HEK293 (cell line): ENCODE measurements at regions not wholly inside any gene's neighbourhood (a gene's known extent, or its start where the extent isn't known, plus 50 kb on each side); places are given as distances from the start of the nearest gene placed in this dataset.

Experiments
- CTCF ChIA-PET: fragments of 350-600 bp; formaldehyde crosslinking; extraction: SDS; loops from one replicate; lab custom pipeline; 2021; ENCODE audit warnings: antibody characterized with exemption; lab: Yijun Ruan, JAX
- POLR2A ChIA-PET: fragments of 300-600 bp; formaldehyde crosslinking; extraction: SDS; loops from one replicate; lab custom pipeline; 2020; ENCODE audit warnings: antibody characterized with exemption, inconsistent platforms; lab: Yijun Ruan, JAX
- H3K27ac ChIP-seq: fragments of 200-500 bp; sonication (Bioruptor generic); 2 replicates; pipeline ENCODE4 v1.5.1; 2014; ENCODE audit warnings: low read depth, low read length, control low read depth, inconsistent platforms; ENCODE audit errors: extremely low read depth
- H3K36me3 ChIP-seq, 2 experiments: fragments of 200-500 bp in 1 of 2; sonication (Bioruptor generic) in 1 of 2; 1 replicate in 1 of 2; 2 replicates in 1 of 2; pipeline ENCODE4 v1.5.1; 2014 to 2017; ENCODE audit warnings: inconsistent platforms in 2 of 2, low read length in 2 of 2; ENCODE audit not compliant: control insufficient read depth in 2 of 2, insufficient read depth in 1 of 2
- H3K4me1 ChIP-seq: fragments of 200-500 bp; sonication (Bioruptor generic); 2 replicates; pipeline ENCODE4 v1.5.1; 2014; ENCODE audit warnings: mild to moderate bottlenecking, low read length, inconsistent platforms; ENCODE audit not compliant: control insufficient read depth, insufficient read depth
- H3K4me3 ChIP-seq: 2 replicates; pipeline ENCODE4 v1.5.1; 2011; ENCODE audit warnings: low read depth, mild to moderate bottlenecking, control low read depth, low read length, moderate library complexity
- H3K9me3 ChIP-seq: fragments of 200-500 bp; sonication (Bioruptor generic); 2 replicates; pipeline ENCODE4 v1.5.1; 2014; ENCODE audit warnings: low read depth, low read length, inconsistent platforms; ENCODE audit not compliant: control insufficient read depth, insufficient read depth
- EGR2 ChIP-seq: fragments of 450-650 bp; formaldehyde crosslinking; IDR thresholded peaks from 2 replicates; pipeline ENCODE4 v1.5.1; 2016; ENCODE audit warnings: low read depth, missing biosample characterization, missing genetic modification characterization
- HOXA7 ChIP-seq: sonication (generic); formaldehyde crosslinking; IDR thresholded peaks from 2 replicates; pipeline ENCODE4 v1.8.1; 2022; ENCODE audit warnings: missing genetic modification reagents, borderline replicate concordance
- KLF10 ChIP-seq: fragments of 450-650 bp; IDR thresholded peaks from 2 replicates; pipeline ENCODE4 v1.5.1; 2018; ENCODE audit warnings: missing biosample characterization, mild to moderate bottlenecking, missing genetic modification characterization
- KLF16 ChIP-seq: fragments of 450-650 bp; formaldehyde crosslinking; IDR thresholded peaks from 2 replicates; pipeline ENCODE4 v1.5.1; 2017; ENCODE audit warnings: missing biosample characterization, missing genetic modification characterization
- KLF8 ChIP-seq: fragments of 450-650 bp; formaldehyde crosslinking; IDR thresholded peaks from 2 replicates; pipeline ENCODE4 v1.5.1; 2016; ENCODE audit warnings: missing biosample characterization, missing genetic modification characterization
- PRDM1 ChIP-seq: fragments of 450-650 bp; formaldehyde crosslinking; IDR thresholded peaks from 2 replicates; pipeline ENCODE4; 2016; ENCODE audit warnings: missing biosample characterization, missing genetic modification characterization
- SCRT1 ChIP-seq: fragments of 450-650 bp; formaldehyde crosslinking; IDR thresholded peaks from 2 replicates; pipeline ENCODE4 v1.5.1; 2016; ENCODE audit warnings: missing biosample characterization, missing genetic modification characterization, borderline replicate concordance
- SP2 ChIP-seq: fragments of 450-650 bp; formaldehyde crosslinking; IDR thresholded peaks from 2 replicates; pipeline ENCODE4 v1.5.1; 2016; ENCODE audit warnings: missing biosample characterization, missing genetic modification characterization
- ZBTB20 ChIP-seq: fragments of 450-650 bp; formaldehyde crosslinking; IDR thresholded peaks from 2 replicates; pipeline ENCODE4 v1.5.1; 2016; ENCODE audit warnings: missing biosample characterization, missing genetic modification characterization
- ZFHX2 ChIP-seq: fragments of 450-650 bp; formaldehyde crosslinking; conservative IDR thresholded peaks from 2 replicates; pipeline ENCODE4 v1.5.1; 2016; ENCODE audit warnings: missing biosample characterization, missing genetic modification characterization
- ZNF248 ChIP-seq: fragments of 450-650 bp; formaldehyde crosslinking; IDR thresholded peaks from 2 replicates; pipeline ENCODE4 v1.5.1; 2017; ENCODE audit warnings: missing biosample characterization, missing genetic modification characterization
- ZNF473 ChIP-seq: fragments of 450-650 bp; formaldehyde crosslinking; IDR thresholded peaks from 2 replicates; pipeline ENCODE4 v1.5.1; 2017; ENCODE audit warnings: missing biosample characterization, missing genetic modification characterization
- ZNF621 ChIP-seq: fragments of 450-650 bp; formaldehyde crosslinking; IDR thresholded peaks from 2 replicates; pipeline ENCODE4 v1.5.1; 2017; ENCODE audit warnings: missing biosample characterization, missing genetic modification characterization
- ZNF677 ChIP-seq: fragments of 450-650 bp; IDR thresholded peaks from 2 replicates; pipeline ENCODE4 v1.5.0; 2018; ENCODE audit warnings: missing biosample characterization, mild to moderate bottlenecking, missing genetic modification characterization, moderate library complexity
- ZNF701 ChIP-seq: fragments of 450-650 bp; formaldehyde crosslinking; IDR thresholded peaks from 2 replicates; pipeline ENCODE4 v1.5.1; 2016; ENCODE audit warnings: missing biosample characterization, missing genetic modification characterization
- ZNF768 ChIP-seq: fragments of 450-650 bp; formaldehyde crosslinking; IDR thresholded peaks from 2 replicates; pipeline ENCODE4 v1.5.1; 2018; ENCODE audit warnings: missing biosample characterization, mild to moderate bottlenecking, missing genetic modification characterization
- ZNF776 ChIP-seq: fragments of 450-650 bp; formaldehyde crosslinking; IDR thresholded peaks from 2 replicates; pipeline ENCODE4 v1.5.0; 2017; ENCODE audit warnings: missing biosample characterization, missing genetic modification characterization, borderline replicate concordance
- ZNF843 ChIP-seq: fragments of 450-650 bp; formaldehyde crosslinking; IDR thresholded peaks from 2 replicates; pipeline ENCODE4 v1.5.1; 2016; ENCODE audit warnings: missing biosample characterization, missing genetic modification characterization
- ZSCAN30 ChIP-seq: fragments of 450-650 bp; IDR thresholded peaks from 2 replicates; pipeline ENCODE4 v1.5.1; 2018; ENCODE audit warnings: missing biosample characterization, mild to moderate bottlenecking, missing genetic modification characterization, moderate library complexity
- TF ChIP-seq, protein P1 (sequence below): fragments of 450-650 bp; IDR thresholded peaks from 2 replicates; pipeline ENCODE4 v1.5.1; 2018; ENCODE audit warnings: missing biosample characterization, mild to moderate bottlenecking, missing genetic modification characterization
- TF ChIP-seq, protein P2 (sequence below): fragments of 450-650 bp; IDR thresholded peaks from 2 replicates; pipeline ENCODE4 v1.5.1; 2018; ENCODE audit warnings: missing biosample characterization, missing genetic modification characterization
- TF ChIP-seq, protein P3 (sequence below): fragments of 450-650 bp; formaldehyde crosslinking; IDR thresholded peaks from 2 replicates; pipeline ENCODE4 v1.5.1; 2016; ENCODE audit warnings: missing biosample characterization, missing genetic modification characterization
- TF ChIP-seq, protein P4 (sequence below): fragments of 450-650 bp; formaldehyde crosslinking; IDR thresholded peaks from 2 replicates; pipeline ENCODE4 v1.5.1; 2017; ENCODE audit warnings: missing biosample characterization, missing genetic modification characterization

DNA sequence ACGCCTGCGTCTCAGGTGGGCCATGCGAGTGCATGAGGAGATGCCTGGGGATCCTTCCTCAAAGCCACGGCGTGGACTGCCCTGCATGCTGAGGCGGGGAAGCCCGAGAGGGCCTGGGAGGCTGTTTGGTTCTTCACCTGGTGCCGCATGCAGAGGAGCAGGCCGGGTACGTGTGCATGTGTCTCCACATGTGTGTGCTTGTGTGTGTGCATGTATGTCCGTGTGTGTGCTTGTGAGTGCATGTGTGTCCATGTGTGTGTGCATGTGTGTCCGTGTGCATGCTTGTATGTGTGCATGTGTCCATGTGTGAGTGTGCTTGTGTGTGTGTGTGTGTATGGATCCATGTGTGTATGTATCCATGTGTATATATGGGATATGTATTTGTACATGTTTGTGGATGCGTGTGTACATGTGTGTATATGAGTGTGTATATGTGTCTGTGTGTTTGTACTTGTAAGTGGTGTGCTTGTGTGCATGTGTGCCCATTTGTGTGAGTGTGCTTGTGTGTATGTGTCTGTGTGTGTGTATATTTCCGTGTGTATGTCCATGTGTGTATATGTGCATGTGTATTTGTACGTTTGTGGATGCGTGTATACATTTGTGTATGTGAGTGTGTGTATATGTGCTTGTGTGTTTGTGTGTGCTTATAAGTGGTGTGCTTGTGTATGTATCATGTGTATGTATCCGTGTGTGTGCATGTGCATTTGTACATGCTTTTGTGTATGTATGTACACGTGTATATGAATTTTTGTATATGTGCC, 79.0 kb downstream of the PTGR3 start (continued):
- TF ChIP-seq ZBTB20 (tag by site-specific recombination) (no peak), PRDM1 (tag by site-specific recombination) (no peak), EGR2 (tag by site-specific recombination) (no peak), KLF16 (tag by site-specific recombination) (no peak), ZNF677 (tag by site-specific recombination) (no peak), ZNF776 (tag by site-specific recombination) (0 out of 2 replicates have a peak, but pooled peaks have one; percentile 14), SCRT1 (tag by site-specific recombination) (0 out of 2 replicates have a peak, but pooled peaks have one; percentile 10), ZNF768 (no peak), SP2 (tag by site-specific recombination) (no peak)
- TF ChIP-seq, protein P1, sequence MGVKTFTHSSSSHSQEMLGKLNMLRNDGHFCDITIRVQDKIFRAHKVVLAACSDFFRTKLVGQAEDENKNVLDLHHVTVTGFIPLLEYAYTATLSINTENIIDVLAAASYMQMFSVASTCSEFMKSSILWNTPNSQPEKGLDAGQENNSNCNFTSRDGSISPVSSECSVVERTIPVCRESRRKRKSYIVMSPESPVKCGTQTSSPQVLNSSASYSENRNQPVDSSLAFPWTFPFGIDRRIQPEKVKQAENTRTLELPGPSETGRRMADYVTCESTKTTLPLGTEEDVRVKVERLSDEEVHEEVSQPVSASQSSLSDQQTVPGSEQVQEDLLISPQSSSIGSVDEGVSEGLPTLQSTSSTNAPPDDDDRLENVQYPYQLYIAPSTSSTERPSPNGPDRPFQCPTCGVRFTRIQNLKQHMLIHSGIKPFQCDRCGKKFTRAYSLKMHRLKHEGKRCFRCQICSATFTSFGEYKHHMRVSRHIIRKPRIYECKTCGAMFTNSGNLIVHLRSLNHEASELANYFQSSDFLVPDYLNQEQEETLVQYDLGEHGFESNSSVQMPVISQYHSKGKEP (tag by site-specific recombination), result no peak
- TF ChIP-seq, protein P2, sequence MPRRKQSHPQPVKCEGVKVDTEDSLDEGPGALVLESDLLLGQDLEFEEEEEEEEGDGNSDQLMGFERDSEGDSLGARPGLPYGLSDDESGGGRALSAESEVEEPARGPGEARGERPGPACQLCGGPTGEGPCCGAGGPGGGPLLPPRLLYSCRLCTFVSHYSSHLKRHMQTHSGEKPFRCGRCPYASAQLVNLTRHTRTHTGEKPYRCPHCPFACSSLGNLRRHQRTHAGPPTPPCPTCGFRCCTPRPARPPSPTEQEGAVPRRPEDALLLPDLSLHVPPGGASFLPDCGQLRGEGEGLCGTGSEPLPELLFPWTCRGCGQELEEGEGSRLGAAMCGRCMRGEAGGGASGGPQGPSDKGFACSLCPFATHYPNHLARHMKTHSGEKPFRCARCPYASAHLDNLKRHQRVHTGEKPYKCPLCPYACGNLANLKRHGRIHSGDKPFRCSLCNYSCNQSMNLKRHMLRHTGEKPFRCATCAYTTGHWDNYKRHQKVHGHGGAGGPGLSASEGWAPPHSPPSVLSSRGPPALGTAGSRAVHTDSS (tag by site-specific recombination), result no peak
- TF ChIP-seq, protein P3, sequence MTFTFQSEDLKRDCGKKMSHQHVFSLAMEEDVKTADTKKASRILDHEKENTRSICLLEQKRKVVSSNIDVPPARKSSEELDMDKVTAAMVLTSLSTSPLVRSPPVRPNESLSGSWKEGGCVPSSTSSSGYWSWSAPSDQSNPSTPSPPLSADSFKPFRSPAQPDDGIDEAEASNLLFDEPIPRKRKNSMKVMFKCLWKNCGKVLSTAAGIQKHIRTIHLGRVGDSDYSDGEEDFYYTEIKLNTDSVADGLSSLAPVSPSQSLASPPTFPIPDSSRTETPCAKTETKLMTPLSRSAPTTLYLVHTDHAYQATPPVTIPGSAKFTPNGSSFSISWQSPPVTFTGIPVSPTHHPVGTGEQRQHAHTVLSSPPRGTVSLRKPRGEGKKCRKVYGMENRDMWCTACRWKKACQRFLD, result no peak

DNA sequence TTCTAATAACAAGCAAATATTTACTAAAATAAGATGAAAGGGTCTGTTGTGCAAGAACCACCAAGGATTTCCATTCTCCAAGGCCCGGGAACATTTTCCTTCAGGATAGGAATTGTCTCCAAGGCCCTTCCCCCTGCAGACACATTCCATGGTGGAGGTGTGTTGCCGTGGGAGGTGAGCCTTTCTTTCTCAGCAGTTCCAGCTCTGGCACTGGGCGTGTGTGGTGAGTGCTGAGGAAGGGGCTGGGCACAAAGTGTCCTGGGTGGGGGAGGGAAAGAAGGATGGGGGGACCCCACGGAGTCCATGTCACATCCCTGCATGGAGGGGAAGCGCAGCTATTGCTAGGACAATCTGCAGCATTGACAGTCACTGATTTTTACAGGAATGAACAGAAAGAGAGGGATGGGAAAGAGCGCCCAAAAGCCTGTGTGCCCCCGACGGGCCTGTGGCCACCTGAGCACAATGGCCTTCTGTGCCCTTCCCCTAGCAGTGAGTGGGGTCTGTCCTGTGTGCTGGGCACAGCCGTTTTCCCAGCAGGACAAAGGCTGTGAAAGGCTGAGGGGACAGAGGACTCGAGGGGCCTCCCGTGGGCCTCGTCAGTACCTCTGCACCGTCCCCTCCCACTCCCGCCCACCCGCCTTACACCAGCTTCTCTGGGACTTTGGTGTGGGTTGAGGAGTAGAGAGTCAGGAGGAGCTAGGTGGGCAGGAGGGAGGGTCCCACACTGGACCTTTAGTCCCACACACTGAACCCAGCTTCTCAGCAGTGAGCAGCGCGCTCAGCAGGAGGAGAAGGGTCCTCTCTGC, 79.8 kb downstream of the PTGR3 start:
- Histone ChIP-seq H3K9me3 (no peaks in the 10 kb centered on the region), H3K4me3 (no peak overlapping the region), H3K4me1 (no peaks in the 10 kb centered on the region), H3K27ac (no peak overlapping the region), H3K36me3 (no peaks in the 10 kb centered on the region)
- peak; percentile 48; the same call in 1 of the 2 replicates for TF ChIP-seq EGR2 (tag by site-specific recombination)
- TF ChIP-seq ZSCAN30 (tag by site-specific recombination), result no peak
- TF ChIP-seq KLF10 (tag by site-specific recombination), result no peak
- TF ChIP-seq, protein P4, sequence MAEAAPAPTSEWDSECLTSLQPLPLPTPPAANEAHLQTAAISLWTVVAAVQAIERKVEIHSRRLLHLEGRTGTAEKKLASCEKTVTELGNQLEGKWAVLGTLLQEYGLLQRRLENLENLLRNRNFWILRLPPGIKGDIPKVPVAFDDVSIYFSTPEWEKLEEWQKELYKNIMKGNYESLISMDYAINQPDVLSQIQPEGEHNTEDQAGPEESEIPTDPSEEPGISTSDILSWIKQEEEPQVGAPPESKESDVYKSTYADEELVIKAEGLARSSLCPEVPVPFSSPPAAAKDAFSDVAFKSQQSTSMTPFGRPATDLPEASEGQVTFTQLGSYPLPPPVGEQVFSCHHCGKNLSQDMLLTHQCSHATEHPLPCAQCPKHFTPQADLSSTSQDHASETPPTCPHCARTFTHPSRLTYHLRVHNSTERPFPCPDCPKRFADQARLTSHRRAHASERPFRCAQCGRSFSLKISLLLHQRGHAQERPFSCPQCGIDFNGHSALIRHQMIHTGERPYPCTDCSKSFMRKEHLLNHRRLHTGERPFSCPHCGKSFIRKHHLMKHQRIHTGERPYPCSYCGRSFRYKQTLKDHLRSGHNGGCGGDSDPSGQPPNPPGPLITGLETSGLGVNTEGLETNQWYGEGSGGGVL, result no peak
- no peak for TF ChIP-seq ZNF621 (tag by site-specific recombination)
- no peak for TF ChIP-seq ZNF473
- TF ChIP-seq KLF8 (tag by site-specific recombination), result no peak
- no peak for TF ChIP-seq ZBTB20 (tag by site-specific recombination)
- TF ChIP-seq, protein P3, result no peak
- TF ChIP-seq ZNF701 (tag by site-specific recombination), result no peak
- TF ChIP-seq PRDM1 (tag by site-specific recombination), result no peak
- TF ChIP-seq HOXA7 (CRISPR knock-in tag), result no peak
- no peak for TF ChIP-seq ZNF843 (tag by site-specific recombination)
- peak; percentile 59 for TF ChIP-seq ZFHX2 (tag by site-specific recombination)
- no peak for TF ChIP-seq ZNF248 (tag by site-specific recombination)
- ChIA-PET CTCF (no interaction called here), POLR2A (interaction anchor here (0.6 kb wide), 1 partner anchor 54 kb away, joined by 4 read pairs; no protein-coding TSS in a partner anchor)
